ENCODE measurements at regions not wholly inside any gene's neighbourhood (a gene's known extent, or its start where the extent isn't known, plus 50 kb on each side); places are given as distances from the start of the nearest gene placed in this dataset.
"Not testable (repeated sequence)": the region's sequence is repeated elsewhere in the genome, so short reads cannot be mapped to it uniquely, and the experiment has no call there.

DNA sequence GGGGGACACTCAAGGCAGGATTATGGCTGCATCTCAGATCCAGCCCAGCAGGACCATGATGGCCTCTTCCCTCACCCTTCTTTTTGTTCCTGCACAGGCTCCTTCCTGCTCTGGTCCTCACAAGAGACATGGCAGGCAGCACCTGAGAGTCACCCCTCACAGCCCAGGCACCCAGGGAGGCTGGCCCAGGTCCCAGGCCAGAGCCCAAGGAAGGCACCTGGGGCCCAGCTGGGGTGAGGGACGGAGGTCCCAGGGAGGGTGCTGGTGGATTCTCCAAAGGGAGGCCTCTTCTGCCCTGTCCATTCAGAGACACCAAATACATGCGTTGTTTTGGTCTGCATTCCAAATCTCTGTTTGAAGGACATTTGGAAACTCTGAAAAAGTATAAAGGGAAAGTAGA is 285.4 kb upstream of the HS6ST1 start:
- intact Hi-C loops (cut with DNase I), result no loop called here
- DNase-seq (peak in 1 of 4 donors; percentile 4), ATAC-seq (no peak)
- H3K36me3 ChIP-seq (replicated peaks in 1 of 2; ENCODE audit: insufficient read depth in 1 of 2, low read depth in 2 of 2), result no peaks in the 10 kb centered on the region
- no peaks in the 10 kb centered on the region for H3K9me3 ChIP-seq
- no peak overlapping the region for H3K27ac ChIP-seq
- no peak overlapping the region for H3K4me3 ChIP-seq
- WGBS, 2 donors, result 87 to 88% methylated on average over 2 of the region's 2 CpGs
- no peak for TF ChIP-seq POLR2A (IDR thresholded peaks at IDR 0.05)
- TF ChIP-seq, protein P1, sequence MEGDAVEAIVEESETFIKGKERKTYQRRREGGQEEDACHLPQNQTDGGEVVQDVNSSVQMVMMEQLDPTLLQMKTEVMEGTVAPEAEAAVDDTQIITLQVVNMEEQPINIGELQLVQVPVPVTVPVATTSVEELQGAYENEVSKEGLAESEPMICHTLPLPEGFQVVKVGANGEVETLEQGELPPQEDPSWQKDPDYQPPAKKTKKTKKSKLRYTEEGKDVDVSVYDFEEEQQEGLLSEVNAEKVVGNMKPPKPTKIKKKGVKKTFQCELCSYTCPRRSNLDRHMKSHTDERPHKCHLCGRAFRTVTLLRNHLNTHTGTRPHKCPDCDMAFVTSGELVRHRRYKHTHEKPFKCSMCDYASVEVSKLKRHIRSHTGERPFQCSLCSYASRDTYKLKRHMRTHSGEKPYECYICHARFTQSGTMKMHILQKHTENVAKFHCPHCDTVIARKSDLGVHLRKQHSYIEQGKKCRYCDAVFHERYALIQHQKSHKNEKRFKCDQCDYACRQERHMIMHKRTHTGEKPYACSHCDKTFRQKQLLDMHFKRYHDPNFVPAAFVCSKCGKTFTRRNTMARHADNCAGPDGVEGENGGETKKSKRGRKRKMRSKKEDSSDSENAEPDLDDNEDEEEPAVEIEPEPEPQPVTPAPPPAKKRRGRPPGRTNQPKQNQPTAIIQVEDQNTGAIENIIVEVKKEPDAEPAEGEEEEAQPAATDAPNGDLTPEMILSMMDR (IDR thresholded peaks at IDR 0.05), result no peak
- no peaks in the 10 kb centered on the region for H3K4me1 ChIP-seq
- no peaks in the 10 kb centered on the region for H3K27me3 ChIP-seq

DNA sequence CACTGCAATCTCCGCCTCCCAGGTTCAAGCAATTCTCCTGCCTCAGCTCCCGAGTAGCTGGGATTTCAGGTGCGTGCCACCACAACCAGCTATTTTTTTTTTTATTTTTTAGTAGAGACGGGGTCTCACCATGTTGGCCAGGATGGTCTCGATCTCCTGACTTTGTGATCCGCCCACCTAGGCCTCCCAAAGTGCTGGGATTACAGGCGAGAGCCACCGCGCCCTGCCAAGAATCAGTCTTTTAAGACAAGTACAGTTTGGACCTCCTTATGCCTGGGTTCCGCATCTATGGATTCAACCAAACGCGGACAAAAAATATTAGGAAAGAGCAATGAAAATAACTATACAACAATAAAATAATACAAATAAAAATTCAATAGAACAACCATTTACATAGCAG is 285.9 kb upstream of the HS6ST1 start:
- H3K27me3 ChIP-seq; H3K36me3 ChIP-seq (replicated peaks in 1 of 2; ENCODE audit: insufficient read depth in 1 of 2, low read depth in 2 of 2); intact Hi-C loops (cut with DNase I); H3K4me1 ChIP-seq; ATAC-seq; H3K4me3 ChIP-seq; H3K9me3 ChIP-seq; H3K27ac ChIP-seq: not testable (repeated sequence)
- WGBS, 2 donors, result 87 to 88% methylated on average over 12 of the region's 12 CpGs
- DNase-seq, result peak in 1 of 4 donors; percentile 2

DNA sequence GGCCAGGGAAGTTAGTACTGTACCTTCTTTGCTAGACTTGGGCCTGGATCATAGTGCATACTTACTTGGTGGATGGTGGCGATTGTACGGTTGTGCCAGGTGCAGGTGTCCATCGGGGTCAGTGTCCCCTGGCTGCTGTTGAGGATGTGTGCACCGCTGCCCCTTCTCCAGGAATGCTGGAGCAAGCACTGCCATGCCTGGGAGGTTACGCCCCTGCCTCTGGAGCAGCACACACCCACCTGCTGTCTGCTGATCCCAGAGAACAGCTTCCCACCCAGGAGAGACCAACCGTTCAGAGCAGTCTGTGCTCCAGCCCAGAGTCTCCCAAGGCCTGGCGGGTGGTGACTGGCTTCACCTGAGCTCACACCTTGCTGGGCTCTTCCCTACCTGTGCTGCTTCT is 286.8 kb upstream of the HS6ST1 start:
- intact Hi-C loops (cut with DNase I), result no loop called here
- 90 to 91% methylated on average over 7 of the region's 7 CpGs for WGBS, 2 donors

DNA sequence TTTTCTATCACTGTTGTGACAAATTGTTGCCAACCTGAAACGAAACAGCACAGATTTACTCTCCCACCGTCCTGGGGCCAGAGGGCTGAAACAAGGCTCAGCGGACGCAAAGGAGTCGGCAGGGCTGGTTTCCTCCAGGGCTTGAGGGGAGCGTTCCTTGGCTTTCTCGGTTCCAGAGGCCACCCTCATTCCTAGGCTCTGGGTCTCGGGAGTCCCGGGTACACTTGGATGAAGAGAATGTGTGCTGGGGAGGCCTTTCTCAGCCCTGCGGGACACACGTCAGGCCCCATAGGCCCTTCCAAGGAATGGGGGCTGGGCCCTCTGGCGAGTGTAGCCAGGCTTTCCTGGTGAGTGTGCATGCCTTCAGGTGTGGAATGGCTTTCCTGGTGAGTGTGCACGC is 287.3 kb upstream of the HS6ST1 start:
- ATAC-seq (no peak), DNase-seq (peak in 1 of 4 donors; percentile 5)
- TF ChIP-seq, protein P1 (IDR thresholded peaks at IDR 0.05), result no peak
- no peak for TF ChIP-seq POLR2A (IDR thresholded peaks at IDR 0.05)
- Histone ChIP-seq H3K36me3 (replicated peaks in 1 of 2; ENCODE audit: insufficient read depth in 1 of 2, low read depth in 2 of 2) (no peaks in the 10 kb centered on the region), H3K9me3 (no peaks in the 10 kb centered on the region), H3K4me1 (no peaks in the 10 kb centered on the region), H3K27ac (no peak overlapping the region), H3K27me3 (no peaks in the 10 kb centered on the region), H3K4me3 (no peak overlapping the region)
- WGBS, 2 donors, result 87 to 88% methylated on average over 7 to 13 of the region's 13 CpGs
- intact Hi-C loops (cut with DNase I), result no loop called here

More for the DNA sequence above, 286.8 kb upstream of the HS6ST1 start:
- H3K4me1 ChIP-seq, result no peaks in the 10 kb centered on the region
- DNase-seq, result peak in 1 of 4 donors; percentile 9
- H3K4me3 ChIP-seq, result no peak overlapping the region
- TF ChIP-seq, protein P1 (IDR thresholded peaks at IDR 0.05), result no peak
- no peak for TF ChIP-seq POLR2A (IDR thresholded peaks at IDR 0.05)
- no peaks in the 10 kb centered on the region for H3K27me3 ChIP-seq
- no peak overlapping the region for H3K27ac ChIP-seq
- no peaks in the 10 kb centered on the region for H3K36me3 ChIP-seq (replicated peaks in 1 of 2; ENCODE audit: insufficient read depth in 1 of 2, low read depth in 2 of 2)
- no peak for ATAC-seq
- no peaks in the 10 kb centered on the region for H3K9me3 ChIP-seq

DNA sequence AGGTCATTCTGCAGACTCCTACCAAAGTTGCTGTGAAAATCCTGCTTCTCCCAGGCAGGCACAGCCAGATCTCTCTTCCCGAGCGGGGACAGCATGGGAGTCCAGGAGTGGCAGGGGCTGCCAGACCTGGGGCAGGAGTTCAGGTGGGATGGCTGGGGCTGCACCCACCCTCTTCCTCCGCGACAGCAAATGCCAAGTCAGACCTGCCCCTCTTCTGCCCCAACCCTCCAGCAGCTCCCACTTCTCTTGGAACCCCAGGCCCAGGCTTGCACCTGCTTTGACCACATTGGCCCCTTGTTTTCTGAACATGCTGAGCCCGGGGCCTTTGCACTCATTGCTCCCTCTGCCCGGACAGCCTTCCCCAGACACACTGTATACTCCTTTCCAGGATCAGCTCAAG is 288.2 kb upstream of the HS6ST1 start:
- Histone ChIP-seq H3K27ac (no peak overlapping the region), H3K36me3 (replicated peaks in 1 of 2; ENCODE audit: insufficient read depth in 1 of 2, low read depth in 2 of 2) (no peaks in the 10 kb centered on the region), H3K4me3 (no peak overlapping the region), H3K27me3 (no peaks in the 10 kb centered on the region), H3K9me3 (no peaks in the 10 kb centered on the region), H3K4me1 (no peaks in the 10 kb centered on the region)
- no peak for ATAC-seq
- 83 to 91% methylated on average over 4 to 6 of the region's 6 CpGs for WGBS, 2 donors
- peak in 1 of 4 donors; percentile 4 for DNase-seq
- TF ChIP-seq, protein P1 (IDR thresholded peaks at IDR 0.05), result no peak
- TF ChIP-seq POLR2A (IDR thresholded peaks at IDR 0.05), result no peak
- intact Hi-C loops (cut with DNase I), result no loop called here
